GM12874 (cell line): ENCODE measurements at regions not wholly inside any gene's neighbourhood (a gene's known extent, or its start where the extent isn't known, plus 50 kb on each side); places are given as distances from the start of the nearest gene placed in this dataset.

Source experiments
- CTCF ChIP-seq: IDR thresholded peaks from 2 replicates; pipeline ENCODE4 v1.5.1; 2011; ENCODE audit warnings: low read depth, mild to moderate bottlenecking, control low read depth, low read length, moderate library complexity; ENCODE audit not compliant: insufficient read depth

- no peak for TF ChIP-seq CTCF
Measured at GRCh38 chr2:67295851-67296250, 101.3 kb upstream of the ETAA1 start.

GRCh38 chr2:67304300-67304890, 92.7 kb upstream of the ETAA1 start:
- TF ChIP-seq CTCF: no peak

GRCh38 chr2:67309281-67309680, 87.9 kb upstream of the ETAA1 start:
- TF ChIP-seq CTCF: no peak

- TF ChIP-seq CTCF: no peak
Measured at GRCh38 chr2:67311536-67311935, 85.6 kb upstream of the ETAA1 start.

- no peak for TF ChIP-seq CTCF
Measured at GRCh38 chr2:67312871-67313270, 84.3 kb upstream of the ETAA1 start.

GRCh38 chr2:67313536-67313935, 83.6 kb upstream of the ETAA1 start:
- TF ChIP-seq CTCF: no peak

GRCh38 chr2:67318031-67318430, 79.1 kb upstream of the ETAA1 start:
- TF ChIP-seq CTCF: no peak
